ENCODE measurements at regions not wholly inside any gene's neighbourhood (a gene's known extent, or its start where the extent isn't known, plus 50 kb on each side); places are given as distances from the start of the nearest gene placed in this dataset.

DNA sequence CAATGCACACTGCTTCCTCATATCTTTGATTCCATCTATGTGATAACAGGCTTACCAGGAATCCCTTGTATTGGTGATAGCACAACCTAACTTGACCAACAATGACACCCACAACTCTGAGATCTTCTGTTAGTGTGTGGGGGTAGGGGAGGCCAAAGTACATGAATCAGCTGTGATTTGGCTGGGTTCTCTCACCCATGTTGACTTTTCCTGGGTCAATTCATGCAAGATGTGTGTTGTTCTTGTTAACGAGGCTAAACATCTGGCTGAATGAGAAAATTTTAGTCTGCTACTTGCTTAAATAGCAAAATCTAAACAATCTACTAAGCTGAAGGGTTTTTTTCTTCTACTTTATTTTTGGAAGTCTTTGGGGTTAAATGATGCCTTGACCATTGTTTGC lies 341.2 kb upstream of the SLC14A2 start:
- no peak for DNase-seq

DNA sequence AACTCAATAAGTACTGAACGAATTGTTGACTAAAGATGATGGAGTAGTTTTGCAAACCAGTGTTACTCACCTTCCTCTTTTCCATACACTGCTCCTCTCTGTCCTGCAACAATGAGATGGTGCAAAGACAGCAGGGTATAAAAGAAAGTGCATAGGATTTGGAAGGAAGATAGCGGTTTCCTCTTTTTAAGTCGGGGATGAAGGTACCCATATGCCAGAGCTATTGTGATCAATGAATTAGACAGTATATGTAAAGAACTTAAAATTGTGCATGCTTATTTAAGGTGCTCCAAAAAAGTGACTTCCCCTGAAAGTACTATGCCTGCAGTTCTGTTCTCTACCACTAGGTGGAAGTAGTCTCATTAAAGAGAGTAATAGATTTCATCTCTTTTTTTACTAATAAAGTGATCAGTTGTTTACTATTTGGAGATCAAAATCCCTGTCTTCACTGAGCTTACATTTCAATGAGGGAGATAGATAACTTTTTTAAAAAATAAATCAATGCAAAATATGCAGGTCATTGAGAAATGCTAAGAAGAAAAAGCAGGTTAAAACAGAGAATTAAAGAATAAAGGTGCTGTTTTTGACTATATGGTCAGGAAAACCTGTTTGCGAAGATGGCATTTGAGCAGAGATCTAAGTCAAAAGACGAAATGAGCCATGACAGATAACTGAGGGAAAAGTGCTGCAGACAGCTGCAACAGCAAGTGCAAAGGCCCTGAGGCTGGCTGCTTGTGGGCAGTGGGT lies 339.7 kb upstream of the SLC14A2 start:
- no peak for DNase-seq

DNA sequence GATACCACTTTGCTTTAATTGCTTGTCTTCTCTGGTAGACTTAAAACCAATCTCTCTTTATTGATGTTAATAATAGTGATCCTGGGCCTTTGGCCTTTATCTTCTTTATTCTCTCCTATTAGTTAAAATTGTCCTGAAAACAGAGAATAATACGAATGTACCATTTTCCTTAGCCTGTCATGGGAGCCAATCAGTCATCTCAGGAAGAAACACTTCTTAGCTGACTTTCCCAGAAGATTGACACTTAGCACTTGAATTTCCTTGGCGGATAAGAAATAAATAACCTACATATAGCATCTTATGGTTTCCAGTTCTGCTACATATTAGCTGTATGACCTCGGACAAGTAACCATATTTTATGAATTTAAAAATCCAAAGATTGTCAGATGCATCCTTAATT lies 338.4 kb upstream of the SLC14A2 start:
- DNase-seq = no peak

DNA sequence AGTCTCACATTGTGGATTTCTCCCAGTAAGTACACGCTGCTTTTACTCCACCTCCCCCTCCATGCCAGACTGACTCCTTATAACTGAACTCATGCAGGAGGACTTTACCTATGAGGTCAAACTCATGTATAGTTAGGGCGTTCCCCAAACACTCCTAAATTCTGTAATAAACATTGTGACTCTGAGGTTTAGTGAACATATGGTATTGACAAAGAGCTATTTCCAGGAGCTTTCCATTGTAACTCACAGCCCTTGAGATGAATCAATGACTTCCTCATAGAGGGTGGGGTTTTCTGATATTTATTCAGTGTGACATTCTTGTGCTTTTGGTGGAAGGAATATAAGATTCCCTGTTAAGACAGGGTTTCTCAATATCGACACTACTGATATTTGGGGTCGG lies 337.4 kb upstream of the SLC14A2 start:
- DNase-seq = no peak

DNA sequence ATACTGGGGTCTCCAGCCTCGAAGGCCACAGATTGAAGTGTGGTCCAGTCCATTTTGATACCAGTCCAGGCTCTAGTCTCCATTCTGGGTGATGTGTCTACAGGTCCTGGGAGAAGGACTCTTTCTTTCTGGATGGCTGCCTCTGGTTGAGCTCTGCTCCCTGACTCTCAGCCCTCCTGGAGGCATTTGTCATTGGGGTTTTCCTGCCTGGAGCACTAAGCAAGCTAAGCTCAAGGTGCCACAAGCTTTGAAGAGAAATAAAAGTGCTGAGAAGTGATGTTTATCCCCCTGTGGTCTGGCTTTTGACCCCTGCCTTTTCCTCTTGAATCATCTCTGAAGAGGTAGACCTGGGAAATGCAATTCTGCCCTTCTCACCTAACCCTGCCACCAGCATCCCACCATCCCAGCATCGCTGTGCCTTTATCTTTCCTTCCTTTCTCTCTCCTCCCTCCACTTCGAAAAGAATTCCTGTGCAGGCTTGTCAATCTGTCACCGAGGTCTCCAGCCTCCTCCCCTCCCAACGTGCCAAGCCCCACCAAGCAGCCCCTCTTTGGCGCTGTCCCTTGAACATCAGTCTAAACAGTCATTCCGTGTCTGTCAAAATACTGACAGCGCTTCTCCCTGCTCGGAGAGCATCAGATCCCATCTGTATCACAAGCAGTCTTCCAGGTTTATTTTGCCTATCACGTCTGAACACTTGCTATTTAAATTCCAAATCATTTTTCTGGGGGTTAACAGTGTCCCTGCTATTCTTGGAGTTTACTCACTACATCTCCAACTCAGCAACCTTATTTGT lies 334.6 kb upstream of the SLC14A2 start:
- DNase-seq = no peak

DNA sequence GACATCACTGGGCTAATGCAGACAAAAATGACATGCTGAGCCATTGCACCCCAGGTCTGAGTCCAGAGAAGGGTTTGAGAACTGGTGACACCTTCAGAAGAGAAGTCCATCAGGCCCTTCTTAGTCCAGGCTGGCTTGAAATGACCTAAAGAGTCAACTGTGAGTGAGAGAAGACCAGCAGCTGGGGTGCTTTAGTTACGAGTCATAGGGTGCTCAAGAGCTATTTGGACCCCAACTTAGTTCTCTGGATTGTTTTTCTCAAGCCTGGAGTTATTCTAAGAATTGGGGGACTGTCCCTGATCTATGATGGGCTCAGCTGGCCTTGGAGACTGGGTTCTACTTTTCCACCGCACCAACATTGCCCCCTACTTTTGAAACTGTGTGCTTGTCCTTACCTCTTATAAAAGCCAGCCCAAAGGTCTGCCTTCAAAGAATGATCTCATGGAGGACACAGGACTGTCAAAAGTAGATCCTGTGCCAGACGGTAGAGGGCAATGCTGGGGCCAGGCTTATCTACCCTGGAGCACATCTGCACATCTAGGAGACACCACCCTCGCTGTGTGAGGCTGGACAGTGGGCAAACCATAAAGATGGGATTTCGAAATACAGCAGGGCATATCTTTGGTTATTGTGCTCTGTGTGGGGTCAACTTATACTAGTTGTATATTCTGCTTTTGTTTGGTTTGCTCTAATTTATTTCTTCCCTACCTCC lies 333.0 kb upstream of the SLC14A2 start:
- DNase-seq = no peak

DNA sequence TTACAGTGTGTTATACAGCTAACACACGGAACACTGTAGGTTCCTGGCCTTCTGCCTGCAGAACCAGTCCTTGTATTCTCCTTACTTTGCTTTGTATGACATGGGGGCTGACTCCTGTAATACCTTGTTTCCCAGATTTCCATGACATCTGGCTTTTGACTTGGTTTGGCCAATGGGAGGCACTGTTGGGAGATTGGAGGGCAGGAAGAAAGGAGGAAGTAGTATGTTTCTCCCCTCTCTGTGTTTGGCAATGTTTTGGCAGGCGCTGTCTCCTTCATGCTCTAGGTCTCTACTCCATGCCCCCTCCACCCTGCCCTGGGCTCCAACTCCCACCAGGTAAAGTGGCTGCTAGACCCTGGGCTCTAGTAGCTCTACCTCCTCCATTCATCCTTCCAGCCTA lies 331.1 kb upstream of the SLC14A2 start:
- DNase-seq = no peak

DNA sequence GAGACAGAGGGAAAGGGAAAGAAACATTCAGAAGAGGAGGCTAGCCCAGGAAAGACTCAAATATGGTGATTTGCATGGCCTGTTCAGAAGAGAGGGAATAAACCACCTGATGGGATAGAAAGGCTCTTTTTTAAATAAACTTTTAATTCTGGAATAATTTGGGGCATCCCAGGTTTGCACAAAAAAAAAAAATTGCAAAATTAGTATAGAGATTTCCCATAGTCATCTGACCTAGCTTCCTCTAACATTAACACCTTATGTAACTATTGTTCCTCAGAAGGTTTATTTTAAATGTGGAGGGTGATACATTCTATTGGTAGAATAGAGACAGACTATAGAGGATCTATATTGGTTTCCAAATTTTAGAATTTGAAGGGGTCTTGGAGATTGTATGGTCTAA lies 330.4 kb upstream of the SLC14A2 start:
- no peak for DNase-seq

DNA sequence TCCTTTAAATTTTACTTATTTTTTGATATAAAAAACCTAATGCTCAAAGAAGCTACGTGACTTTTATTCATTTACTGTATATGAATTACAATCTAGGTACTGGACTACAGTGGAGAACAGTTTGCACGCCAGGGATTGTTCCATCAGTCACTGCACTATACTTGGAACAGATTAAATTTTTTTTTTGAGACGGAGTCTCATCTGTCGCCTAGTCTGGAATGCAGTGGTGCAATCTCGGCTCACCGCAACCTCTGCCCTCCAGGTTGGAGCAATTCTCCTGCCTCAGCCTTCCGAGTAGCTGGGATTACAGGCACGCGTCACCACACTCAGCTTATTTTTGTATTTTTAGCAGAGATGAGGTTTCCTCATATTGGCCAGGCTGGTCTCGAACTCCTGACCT lies 330.0 kb upstream of the SLC14A2 start:
- DNase-seq = no peak

DNA sequence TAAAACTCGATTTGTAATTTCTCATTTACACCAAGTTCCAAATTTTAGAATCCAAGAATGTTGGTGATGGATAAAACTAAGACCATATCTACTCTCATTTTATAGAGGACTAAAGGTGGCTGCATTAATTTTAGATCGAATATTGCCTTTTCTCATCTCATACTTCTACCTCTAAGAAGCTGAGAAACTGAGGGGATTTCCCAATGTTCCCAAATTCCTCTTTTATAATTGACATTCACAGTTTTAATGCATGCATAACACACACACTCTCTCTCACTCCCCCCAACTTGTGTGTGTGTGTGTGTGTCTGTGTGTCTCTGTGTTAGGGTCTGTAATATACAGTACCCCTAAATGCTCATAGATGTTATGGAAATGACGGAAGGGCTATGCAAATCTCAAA lies 328.8 kb upstream of the SLC14A2 start:
- no peak for DNase-seq

DNA sequence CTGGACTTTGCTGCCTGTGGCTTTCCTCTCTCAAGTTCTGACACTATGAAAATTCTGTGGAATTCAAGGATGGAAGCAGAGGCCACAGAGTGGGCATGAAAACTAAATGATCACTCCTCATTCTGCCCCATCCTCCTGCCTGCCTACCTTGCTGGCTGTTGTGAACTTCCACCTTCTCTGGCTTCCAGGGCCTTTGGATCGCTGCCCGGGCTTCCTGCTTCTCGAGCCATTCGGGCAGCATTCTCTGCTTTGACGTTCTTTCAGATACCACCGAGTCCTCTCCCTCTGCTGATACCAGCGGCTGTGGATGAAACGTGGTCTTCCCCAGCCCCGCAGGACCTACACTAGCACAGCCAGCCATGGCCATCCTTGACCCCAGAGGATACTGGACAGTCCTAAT lies 327.7 kb upstream of the SLC14A2 start:
- DNase-seq = no peak

DNA sequence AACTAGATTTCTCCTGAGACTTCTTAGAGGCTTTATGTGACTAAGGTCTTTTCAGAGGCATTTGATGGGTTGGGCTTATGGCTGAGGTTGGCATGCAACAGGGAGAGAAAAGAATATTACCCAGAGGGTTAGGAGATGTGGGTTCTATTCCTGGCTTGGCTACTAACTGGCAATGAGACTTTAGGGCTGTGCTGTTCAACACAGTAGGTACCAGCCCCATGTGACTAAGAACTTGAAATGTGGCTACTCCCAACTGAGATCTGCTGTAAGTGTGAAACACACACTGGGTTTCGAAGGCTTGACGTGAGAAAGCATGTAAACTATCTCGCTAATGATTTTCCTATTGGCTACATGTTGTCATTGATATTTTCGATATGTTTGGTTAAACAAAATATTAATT lies 324.9 kb upstream of the SLC14A2 start:
- no peak for DNase-seq

DNA sequence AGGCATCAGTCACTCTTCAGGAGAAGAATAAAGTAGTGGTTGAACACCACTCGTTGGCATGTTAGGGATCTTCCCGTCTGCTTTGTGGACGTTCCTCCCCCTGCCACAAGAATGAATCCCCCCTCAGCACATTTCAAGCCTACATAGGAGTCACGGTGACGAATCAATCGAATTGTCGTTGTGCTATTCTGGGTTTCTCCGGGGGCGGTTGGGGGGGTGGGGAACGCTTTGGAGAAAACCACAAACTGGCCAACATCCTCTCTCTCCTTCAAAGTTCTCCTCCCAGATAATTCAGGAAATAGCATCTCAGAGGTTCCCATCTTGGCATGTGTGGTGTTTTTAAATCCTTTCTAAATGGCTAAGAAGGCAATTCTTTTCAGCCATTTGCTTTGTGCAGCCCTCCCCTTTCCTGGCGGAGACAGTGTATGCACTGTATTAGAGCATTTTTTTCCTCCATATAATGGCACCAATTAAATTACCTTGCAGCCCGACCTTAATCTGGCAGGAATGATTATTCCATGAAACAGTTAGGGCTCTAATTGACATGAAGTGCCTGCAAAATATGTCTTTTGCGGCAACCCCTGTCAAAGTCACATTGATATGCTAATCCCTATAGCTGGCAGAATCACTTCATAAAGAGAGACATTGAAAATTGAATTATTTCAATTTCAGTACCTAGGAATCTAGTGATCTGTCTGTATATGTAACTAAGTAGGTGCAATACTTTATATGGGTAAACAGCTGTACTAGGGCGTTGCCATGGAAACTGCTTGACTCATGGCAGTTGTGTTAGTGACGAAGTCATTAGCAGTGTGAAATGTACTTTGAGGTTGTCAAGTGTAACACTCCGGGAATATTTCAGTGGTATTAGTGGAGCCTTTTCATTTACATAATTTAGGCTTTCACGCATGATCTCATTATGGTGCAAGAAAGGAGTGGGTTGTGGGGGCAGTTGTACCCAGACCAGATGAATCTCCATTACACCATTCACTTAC lies 323.4 kb upstream of the SLC14A2 start:
- no peak for DNase-seq

DNA sequence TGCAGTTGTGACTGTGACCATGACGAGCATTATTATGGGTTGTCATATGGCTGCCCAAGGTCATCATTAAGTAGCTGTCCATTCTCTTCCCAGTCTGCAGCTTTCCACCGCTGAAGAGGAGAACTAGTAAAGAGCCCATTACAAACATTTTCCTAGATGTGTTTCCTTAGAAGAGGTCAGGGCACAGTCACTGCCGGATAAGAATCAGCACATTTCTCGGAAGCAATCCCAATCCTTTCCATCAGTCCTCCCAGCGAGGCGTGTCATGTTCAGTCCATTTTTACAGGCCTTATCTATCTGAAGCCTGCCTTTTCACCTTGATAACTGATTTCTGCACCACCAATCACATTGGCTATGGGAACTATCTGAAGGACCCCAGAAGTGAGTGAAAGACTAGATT lies 319.9 kb upstream of the SLC14A2 start:
- DNase-seq = no peak

DNA sequence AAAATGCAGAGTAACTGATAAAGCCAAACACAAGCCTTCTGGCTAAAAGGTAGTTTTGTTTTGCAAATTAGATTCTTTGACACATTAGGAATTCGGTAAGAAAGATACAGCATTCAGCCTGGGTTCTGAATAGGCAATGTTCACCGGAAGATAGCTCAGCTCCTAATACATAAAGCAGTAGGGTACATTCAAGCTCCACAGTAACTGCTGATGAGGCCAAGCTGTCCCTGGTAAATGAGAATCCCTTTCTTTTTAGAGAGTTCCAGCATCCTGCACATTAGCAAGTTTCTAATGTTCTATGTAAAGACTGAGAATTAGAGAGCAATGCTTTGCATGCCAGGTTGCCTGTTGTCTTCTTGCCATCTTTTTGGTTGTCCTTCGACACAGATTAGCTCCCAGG lies 316.3 kb upstream of the SLC14A2 start:
- DNase-seq = no peak

DNA sequence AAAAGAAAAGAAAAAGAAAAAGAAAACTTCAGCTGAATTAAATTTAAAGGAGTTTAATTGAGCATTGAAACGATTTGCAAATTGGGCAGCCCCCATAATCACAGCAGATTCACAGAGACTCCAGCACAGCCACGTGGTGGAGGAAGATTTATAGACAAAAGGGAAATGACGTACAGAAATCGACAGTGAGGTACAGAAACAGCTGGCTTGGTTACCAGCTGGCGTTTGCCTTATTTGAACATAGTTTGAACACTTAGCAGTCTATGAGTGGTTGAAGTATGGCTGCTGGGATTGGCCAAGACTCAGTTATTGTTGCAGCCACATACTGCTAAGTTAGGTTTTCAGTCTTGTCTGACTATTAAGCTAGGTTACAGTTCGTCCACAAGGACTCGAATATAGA lies 312.2 kb upstream of the SLC14A2 start:
- no peak for DNase-seq

DNA sequence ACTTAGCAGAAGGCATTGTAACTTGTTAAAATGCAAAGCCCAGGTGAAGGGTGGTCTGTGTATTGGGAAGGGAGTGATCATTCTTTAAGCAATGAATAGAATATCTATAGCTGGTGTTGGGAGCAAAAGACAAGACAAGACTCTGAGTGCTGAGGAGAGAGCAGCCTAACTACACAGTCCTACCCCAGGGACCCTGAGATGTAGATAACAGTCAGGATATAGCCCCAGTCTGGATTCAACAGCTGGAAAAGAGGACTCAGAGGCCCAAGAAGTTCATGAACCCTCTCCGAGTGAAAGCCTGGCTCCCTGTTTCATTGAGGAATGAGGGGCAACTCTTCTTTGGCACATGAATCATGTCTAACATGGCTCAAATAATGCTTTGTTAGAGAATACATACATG lies 310.7 kb upstream of the SLC14A2 start:
- DNase-seq = no peak

DNA sequence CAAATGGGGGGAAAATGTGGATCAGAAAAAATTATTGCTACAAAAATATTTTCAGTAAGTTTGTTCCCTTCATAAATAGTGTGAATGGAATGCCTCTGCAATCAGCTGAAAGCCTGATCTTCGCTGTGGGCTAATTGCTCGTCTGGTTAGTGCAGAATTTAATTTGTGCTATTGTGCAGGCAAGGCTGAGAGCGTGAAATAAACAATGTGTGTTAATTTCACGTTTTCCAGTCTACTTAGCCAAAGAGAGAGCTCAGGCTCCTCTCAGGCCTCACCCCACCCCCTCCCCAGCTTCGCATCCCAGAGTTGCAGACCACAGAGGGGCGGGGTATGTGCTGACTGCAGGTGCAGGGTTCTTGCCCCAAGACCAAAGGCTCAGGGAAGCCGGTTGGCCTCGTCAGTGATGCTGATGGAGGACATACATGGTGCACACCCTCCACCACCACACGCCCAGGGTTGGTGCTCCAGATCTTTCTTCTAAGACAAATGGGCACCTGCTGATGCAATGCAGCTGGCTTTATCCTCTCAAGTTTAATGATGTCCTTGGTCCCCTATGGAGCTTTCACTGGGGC lies 302.6 kb upstream of the SLC14A2 start:
- DNase-seq = no peak

DNA sequence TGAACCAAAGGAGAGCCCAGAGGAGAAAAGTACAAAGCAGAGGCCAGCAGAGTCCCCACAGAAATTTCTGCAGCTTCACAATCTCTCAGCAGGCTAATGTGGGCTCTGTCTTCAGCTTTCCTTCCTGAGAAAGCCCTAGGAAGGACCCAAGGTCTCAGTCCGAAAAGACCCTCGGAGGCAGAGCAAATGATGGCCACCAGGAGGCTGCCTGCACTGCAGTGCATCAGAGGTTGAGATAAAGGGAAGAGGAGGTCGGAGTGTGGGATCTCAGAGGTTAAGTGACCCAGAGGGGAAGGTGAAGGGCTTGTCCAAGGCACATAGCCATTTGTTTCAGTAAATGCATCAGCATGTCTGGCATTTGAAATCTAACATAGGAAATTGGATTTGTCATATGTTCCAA lies 299.1 kb upstream of the SLC14A2 start:
- DNase-seq = no peak

DNA sequence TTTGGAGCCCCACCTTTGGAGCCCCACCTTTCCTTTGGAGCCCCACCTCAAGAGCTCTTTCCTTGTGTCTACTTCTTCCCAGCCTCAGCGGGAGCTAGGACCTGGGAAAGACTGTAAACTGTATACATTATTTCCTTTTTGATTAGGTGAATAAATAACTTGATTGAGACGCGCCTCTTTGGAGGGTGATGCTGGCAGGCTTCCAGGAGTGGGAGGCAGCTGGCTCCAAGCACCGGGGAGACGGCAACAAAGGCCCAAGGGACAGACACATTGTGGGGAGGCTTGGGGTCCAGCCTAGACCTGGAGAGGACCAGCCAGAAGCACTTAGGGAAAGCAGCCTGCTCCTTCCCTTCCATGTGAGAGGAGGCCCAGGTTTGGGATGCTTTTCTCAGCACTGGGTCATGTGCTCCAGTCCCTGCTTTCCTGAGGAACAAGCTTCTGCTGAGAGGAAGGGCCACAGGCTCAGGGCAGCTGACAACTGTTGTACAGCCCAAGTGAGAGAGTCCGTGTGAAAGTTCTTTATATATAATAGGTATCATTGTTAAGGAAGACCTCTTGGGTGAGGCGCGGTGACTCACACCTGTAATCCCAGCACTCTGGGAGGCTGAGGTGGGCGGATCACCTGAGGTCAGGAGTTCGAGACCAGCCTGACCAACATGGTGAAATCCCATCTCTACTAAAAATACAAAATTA lies 297.2 kb upstream of the SLC14A2 start:
- no peak for DNase-seq

DNA sequence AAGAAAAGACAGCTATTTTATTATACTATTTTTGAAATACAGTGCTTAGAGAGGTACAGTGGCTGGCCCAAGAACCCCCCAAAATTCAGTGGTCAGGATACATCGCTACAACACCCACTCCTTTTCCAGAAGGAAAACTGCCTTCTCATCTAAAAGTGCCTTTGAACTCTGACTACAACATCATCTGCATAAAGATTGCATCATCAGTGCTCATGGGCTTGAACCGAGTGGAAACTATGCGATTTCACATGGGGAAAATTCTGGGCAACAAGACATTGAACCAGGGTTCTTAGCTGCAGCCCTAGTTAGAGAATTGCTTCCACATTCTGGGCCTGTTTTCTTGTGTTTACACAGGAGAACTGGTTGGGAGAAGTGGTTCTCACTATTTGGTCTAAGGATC lies 294.6 kb upstream of the SLC14A2 start:
- no peak for DNase-seq

DNA sequence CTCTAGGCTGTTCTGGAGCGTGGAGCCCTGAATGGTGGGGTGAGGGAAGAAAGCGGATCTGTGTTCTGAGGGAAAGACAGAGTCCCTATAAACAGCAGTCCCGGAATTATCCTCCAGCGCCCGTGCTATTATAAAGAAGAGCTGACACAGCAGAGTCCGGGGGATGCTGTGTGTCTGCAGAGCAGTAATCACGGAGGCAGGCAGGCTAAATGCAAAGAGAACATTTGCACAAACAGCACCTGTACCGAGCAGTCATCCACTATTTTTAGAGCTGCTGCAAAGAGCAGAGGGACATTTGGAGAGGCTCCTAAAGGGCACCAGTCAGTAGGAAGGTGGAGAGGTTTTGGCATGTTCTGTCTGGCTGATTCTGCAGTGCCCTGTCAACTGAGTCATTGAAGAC lies 293.8 kb upstream of the SLC14A2 start:
- DNase-seq = no peak
